ENCODE measurements at regions not wholly inside any gene's neighbourhood (a gene's known extent, or its start where the extent isn't known, plus 50 kb on each side); places are given as distances from the start of the nearest gene placed in this dataset.

DNA sequence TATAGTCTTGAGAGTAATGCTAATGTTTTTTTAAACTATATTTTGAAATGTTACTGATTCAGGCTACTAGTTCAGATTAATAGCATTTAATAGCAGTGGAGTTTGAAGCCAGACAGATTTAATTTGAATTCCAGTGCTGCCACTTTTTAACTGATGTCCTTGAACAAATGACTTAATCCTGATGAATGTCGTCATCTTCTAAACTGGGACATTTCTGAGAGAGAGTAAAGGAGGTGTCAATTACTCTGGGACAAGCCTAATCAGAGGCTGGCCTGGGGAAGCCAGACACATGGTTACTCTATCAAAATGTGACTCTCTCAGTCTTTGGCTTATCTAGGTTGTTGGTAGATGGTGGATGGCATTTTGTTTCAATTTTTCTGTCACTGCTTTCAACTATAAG lies 246.7 kb downstream of the HS3ST3A1 start:
- no peak overlapping the region for H3K4me3 Mint-ChIP-seq (ENCODE audit: unreplicated experiment)
- no peaks in the 10 kb centered on the region for H3K4me1 Mint-ChIP-seq (ENCODE audit: low read depth, unreplicated experiment)
- no TSS peak for BruUV-seq (replicated peaks)
- Histone ChIP-seq H3K4me1 (no peaks in the 10 kb centered on the region), H3K9me3 (no peaks in the 10 kb centered on the region), H3K36me3 (ENCODE audit: control insufficient read depth, insufficient read depth, low read length) (no peaks in the 10 kb centered on the region), H3K4me3 (ENCODE audit: low read depth, low read length) (no peak overlapping the region), H3K27me3 (replicated peaks; ENCODE audit: control insufficient read depth, insufficient read depth, low read length) (no peaks in the 10 kb centered on the region)
- H3K36me3 Mint-ChIP-seq (ENCODE audit: insufficient read depth, unreplicated experiment), result no peaks in the 10 kb centered on the region
- DNase-seq, result no peak
- no peaks in the 10 kb centered on the region for H3K27me3 Mint-ChIP-seq (ENCODE audit: insufficient read depth, unreplicated experiment)
- ChIA-PET CTCF (no interaction called here), POLR2A (interaction anchor here (0.7 kb wide), 1 partner anchor 189 kb away, joined by 5 read pairs; no protein-coding TSS in a partner anchor)
- intact Hi-C loops (cut with micrococcal nuclease; ENCODE audit: unreplicated experiment), result no loop called here
- H3K27ac Mint-ChIP-seq (ENCODE audit: unreplicated experiment), result no peak overlapping the region
- TF ChIP-seq, protein P1, sequence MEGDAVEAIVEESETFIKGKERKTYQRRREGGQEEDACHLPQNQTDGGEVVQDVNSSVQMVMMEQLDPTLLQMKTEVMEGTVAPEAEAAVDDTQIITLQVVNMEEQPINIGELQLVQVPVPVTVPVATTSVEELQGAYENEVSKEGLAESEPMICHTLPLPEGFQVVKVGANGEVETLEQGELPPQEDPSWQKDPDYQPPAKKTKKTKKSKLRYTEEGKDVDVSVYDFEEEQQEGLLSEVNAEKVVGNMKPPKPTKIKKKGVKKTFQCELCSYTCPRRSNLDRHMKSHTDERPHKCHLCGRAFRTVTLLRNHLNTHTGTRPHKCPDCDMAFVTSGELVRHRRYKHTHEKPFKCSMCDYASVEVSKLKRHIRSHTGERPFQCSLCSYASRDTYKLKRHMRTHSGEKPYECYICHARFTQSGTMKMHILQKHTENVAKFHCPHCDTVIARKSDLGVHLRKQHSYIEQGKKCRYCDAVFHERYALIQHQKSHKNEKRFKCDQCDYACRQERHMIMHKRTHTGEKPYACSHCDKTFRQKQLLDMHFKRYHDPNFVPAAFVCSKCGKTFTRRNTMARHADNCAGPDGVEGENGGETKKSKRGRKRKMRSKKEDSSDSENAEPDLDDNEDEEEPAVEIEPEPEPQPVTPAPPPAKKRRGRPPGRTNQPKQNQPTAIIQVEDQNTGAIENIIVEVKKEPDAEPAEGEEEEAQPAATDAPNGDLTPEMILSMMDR (IDR thresholded peaks at IDR 0.05; ENCODE audit: insufficient read depth in 1 of 2, low read depth in 1 of 2, low read length in 1 of 2, severe bottlenecking in 1 of 2, unreplicated experiment in 1 of 2), result no peak
- H3K9me3 Mint-ChIP-seq (ENCODE audit: unreplicated experiment), result no peaks in the 10 kb centered on the region

DNA sequence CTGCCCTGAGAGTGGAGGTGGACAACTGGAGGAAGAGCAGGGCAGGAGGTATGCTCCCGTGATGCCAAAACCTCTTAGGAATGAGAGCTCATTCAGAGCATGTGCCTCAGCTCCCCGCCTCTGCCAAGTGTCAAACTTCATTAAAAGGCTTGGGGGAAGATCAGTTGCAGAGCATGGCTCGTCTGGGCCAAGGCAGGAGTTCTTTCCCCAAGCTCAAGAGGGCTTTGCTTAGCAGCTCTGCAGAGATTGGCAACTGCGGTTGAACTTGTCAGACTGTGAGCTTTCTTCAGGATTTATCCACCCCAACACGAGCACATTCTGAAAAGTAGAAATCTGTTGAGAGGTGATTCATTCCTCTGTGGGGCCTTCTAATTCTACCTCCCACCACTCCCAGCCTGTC lies 248.1 kb downstream of the HS3ST3A1 start:
- CTCF ChIA-PET, result no interaction called here

DNA sequence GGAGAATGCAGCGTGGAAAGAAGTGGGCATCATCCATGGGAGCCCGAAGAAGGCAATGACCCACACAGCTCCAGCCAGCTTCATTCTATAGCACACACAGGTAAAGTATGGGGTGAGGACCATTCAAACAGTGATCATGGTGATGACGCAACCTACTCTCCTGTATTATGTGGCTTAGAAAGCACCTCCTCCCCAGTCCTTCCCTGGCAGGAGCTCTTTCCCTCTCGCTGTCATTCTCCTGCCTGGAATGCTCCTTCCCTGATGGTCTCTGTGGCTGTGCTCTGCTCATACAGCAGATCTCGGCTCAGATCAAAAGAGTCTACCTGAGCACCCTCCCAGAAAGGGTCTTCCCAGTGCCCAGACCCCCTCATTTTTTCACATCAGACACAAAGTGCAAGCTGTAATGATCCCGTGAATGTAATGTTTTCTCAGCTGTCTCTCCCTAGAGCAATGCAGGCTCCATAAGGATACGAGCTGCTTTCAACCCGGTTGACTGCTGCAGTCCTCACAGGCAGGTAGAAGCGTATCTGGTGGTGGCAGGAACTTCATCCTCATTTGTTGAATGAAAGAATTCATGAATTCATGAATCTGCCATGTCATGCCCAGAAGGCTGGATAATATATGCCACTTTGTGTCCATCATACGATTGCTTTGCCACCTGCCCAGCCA lies 248.8 kb downstream of the HS3ST3A1 start:
- TF ChIP-seq, protein P1 (IDR thresholded peaks at IDR 0.05; ENCODE audit: insufficient read depth in 1 of 2, low read depth in 1 of 2, low read length in 1 of 2, severe bottlenecking in 1 of 2, unreplicated experiment in 1 of 2), result no peak
- Histone ChIP-seq H3K9me3 (no peaks in the 10 kb centered on the region), H3K4me1 (no peaks in the 10 kb centered on the region), H3K4me3 (ENCODE audit: low read depth, low read length) (no peak overlapping the region), H3K36me3 (ENCODE audit: control insufficient read depth, insufficient read depth, low read length) (no peaks in the 10 kb centered on the region), H3K27me3 (replicated peaks; ENCODE audit: control insufficient read depth, insufficient read depth, low read length) (no peaks in the 10 kb centered on the region)
- no peak overlapping the region for H3K4me3 Mint-ChIP-seq (ENCODE audit: unreplicated experiment)
- H3K9me3 Mint-ChIP-seq (ENCODE audit: unreplicated experiment), result no peaks in the 10 kb centered on the region
- H3K36me3 Mint-ChIP-seq (ENCODE audit: insufficient read depth, unreplicated experiment), result no peaks in the 10 kb centered on the region
- no peaks in the 10 kb centered on the region for H3K4me1 Mint-ChIP-seq (ENCODE audit: low read depth, unreplicated experiment)
- intact Hi-C loops (cut with micrococcal nuclease; ENCODE audit: unreplicated experiment), result no loop called here
- no peaks in the 10 kb centered on the region for H3K27me3 Mint-ChIP-seq (ENCODE audit: insufficient read depth, unreplicated experiment)
- DNase-seq, result no peak
- no peak overlapping the region for H3K27ac Mint-ChIP-seq (ENCODE audit: unreplicated experiment)
- ChIA-PET CTCF (interaction anchor here (0.6 kb wide), 2 partner anchors 34 to 257 kb away, joined by 3 read pairs; no protein-coding TSS in a partner anchor), POLR2A (no interaction called here)
- BruUV-seq (replicated peaks), result no TSS peak

More for the DNA sequence above, 248.1 kb downstream of the HS3ST3A1 start:
- POLR2A ChIA-PET, result no interaction called here
- no peaks in the 10 kb centered on the region for H3K9me3 Mint-ChIP-seq (ENCODE audit: unreplicated experiment)
- H3K4me1 Mint-ChIP-seq (ENCODE audit: low read depth, unreplicated experiment), result no peaks in the 10 kb centered on the region
- Histone ChIP-seq H3K4me3 (ENCODE audit: low read depth, low read length) (no peak overlapping the region), H3K9me3 (no peaks in the 10 kb centered on the region), H3K36me3 (ENCODE audit: control insufficient read depth, insufficient read depth, low read length) (no peaks in the 10 kb centered on the region), H3K27me3 (replicated peaks; ENCODE audit: control insufficient read depth, insufficient read depth, low read length) (no peaks in the 10 kb centered on the region), H3K4me1 (no peaks in the 10 kb centered on the region)
- no peaks in the 10 kb centered on the region for H3K36me3 Mint-ChIP-seq (ENCODE audit: insufficient read depth, unreplicated experiment)
- no peak for DNase-seq
- H3K27me3 Mint-ChIP-seq (ENCODE audit: insufficient read depth, unreplicated experiment), result no peaks in the 10 kb centered on the region
- TF ChIP-seq, protein P1 (IDR thresholded peaks at IDR 0.05; ENCODE audit: insufficient read depth in 1 of 2, low read depth in 1 of 2, low read length in 1 of 2, severe bottlenecking in 1 of 2, unreplicated experiment in 1 of 2), result no peak
- no TSS peak for BruUV-seq (replicated peaks)
- no peak overlapping the region for H3K27ac Mint-ChIP-seq (ENCODE audit: unreplicated experiment)
- H3K4me3 Mint-ChIP-seq (ENCODE audit: unreplicated experiment), result no peak overlapping the region
- intact Hi-C loops (cut with micrococcal nuclease; ENCODE audit: unreplicated experiment), result no loop called here
